CMK (cell line): ENCODE measurements at regions not wholly inside any gene's neighbourhood (a gene's known extent, or its start where the extent isn't known, plus 50 kb on each side); places are given as distances from the start of the nearest gene placed in this dataset.

Experiments
- DNase-seq: peaks from one replicate; pipeline ENCODE4 v3.0.0-alpha.2; 2010; ENCODE audit warnings: low read depth

GRCh38 chr4:23333946-23334878 is 555.6 kb downstream of the PPARGC1A start:
- no peak for DNase-seq

GRCh38 chr4:23333556-23333945 is 556.3 kb downstream of the PPARGC1A start:
- DNase-seq: no peak

GRCh38 chr4:23332313-23332712 is 557.5 kb downstream of the PPARGC1A start:
- no peak for DNase-seq

GRCh38 chr4:23327120-23327519 is 562.7 kb downstream of the PPARGC1A start:
- DNase-seq: no peak

- no peak for DNase-seq
Measured at GRCh38 chr4:23324021-23324690, 565.7 kb downstream of the PPARGC1A start.

- DNase-seq: no peak
Measured at GRCh38 chr4:23323436-23323835, 566.4 kb downstream of the PPARGC1A start.

- DNase-seq: no peak
Measured at GRCh38 chr4:23322732-23323131, 567.1 kb downstream of the PPARGC1A start.

GRCh38 chr4:23320931-23321587 is 568.8 kb downstream of the PPARGC1A start:
- DNase-seq: no peak

- no peak for DNase-seq
Measured at GRCh38 chr4:23312686-23313085, 577.2 kb downstream of the PPARGC1A start.

GRCh38 chr4:23311983-23312382 is 577.9 kb downstream of the PPARGC1A start:
- DNase-seq: no peak

- DNase-seq: no peak
Measured at GRCh38 chr4:23305026-23305425, 584.8 kb downstream of the PPARGC1A start.

GRCh38 chr4:23298371-23298770 is 591.5 kb downstream of the PPARGC1A start:
- DNase-seq: no peak

- no peak for DNase-seq
Measured at GRCh38 chr4:23297327-23297726, 592.5 kb downstream of the PPARGC1A start.

- no peak for DNase-seq
Measured at GRCh38 chr4:23291139-23291538, 598.4 kb downstream of the GBA3 start.

- DNase-seq: no peak
Measured at GRCh38 chr4:23290656-23291055, 597.9 kb downstream of the GBA3 start.

- DNase-seq: no peak
Measured at GRCh38 chr4:23279377-23279986, 586.7 kb downstream of the GBA3 start.

GRCh38 chr4:23278845-23279244 is 586.1 kb downstream of the GBA3 start:
- DNase-seq: no peak

- no peak for DNase-seq
Measured at GRCh38 chr4:23276076-23276475, 583.3 kb downstream of the GBA3 start.

- DNase-seq: no peak
Measured at GRCh38 chr4:23269566-23269965, 576.8 kb downstream of the GBA3 start.

GRCh38 chr4:23268072-23268771 is 575.5 kb downstream of the GBA3 start:
- no peak for DNase-seq

GRCh38 chr4:23266401-23266800 is 573.7 kb downstream of the GBA3 start:
- no peak for DNase-seq

GRCh38 chr4:23260511-23260910 is 567.8 kb downstream of the GBA3 start:
- DNase-seq: no peak
